ENCODE measurements at regions not wholly inside any gene's neighbourhood (a gene's known extent, or its start where the extent isn't known, plus 50 kb on each side); places are given as distances from the start of the nearest gene placed in this dataset.
A peak's percentile ranks its signal among the peaks of the same experiment; 100 is the strongest.

DNA sequence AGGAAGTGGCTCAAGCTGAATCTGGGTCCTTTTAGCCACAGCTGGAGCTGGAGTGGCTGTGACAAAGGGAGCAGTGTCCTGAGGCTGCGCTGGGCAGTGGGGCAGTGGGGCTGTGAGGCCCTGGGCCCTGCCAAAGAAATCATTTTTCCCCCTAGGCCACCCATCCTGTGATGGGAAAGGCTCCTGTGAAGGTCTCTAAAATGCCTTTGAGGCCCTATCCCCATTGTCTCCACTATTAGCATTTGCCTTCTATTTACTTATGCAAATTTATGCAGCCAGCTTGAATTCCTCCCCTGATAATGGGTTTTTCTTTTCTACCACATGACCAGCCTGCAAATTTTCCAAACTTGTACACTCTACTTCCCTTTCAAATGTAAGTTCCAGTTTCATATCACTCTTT lies 539.2 kb downstream of the MEI4 start:
- Histone ChIP-seq H3K9me3 (ENCODE audit: control insufficient read depth, insufficient read depth, low read depth, low read length) (no peaks in the 10 kb centered on the region), H3K4me3 (ENCODE audit: low read depth, low read length) (no peak overlapping the region), H3K4me1 (ENCODE audit: control insufficient read depth, insufficient read depth, low read length) (no peaks in the 10 kb centered on the region), H3K36me3 (ENCODE audit: control insufficient read depth in 2 of 2, insufficient read depth in 1 of 2, low read length in 2 of 2) (no peaks in the 10 kb centered on the region), H3K27ac (ENCODE audit: extremely low read depth, low read depth, low read length) (no peak overlapping the region)
- TF ChIP-seq ZNF792 (tag by site-specific recombination; IDR thresholded peaks at IDR 0.05) (no peak), ZNF423 (tag by site-specific recombination; IDR thresholded peaks at IDR 0.05) (no peak), ZNF133 (tag by site-specific recombination; IDR thresholded peaks at IDR 0.05) (no peak)
- CTCF ChIA-PET: no interaction called here
- POLR2A ChIA-PET: no interaction called here

DNA sequence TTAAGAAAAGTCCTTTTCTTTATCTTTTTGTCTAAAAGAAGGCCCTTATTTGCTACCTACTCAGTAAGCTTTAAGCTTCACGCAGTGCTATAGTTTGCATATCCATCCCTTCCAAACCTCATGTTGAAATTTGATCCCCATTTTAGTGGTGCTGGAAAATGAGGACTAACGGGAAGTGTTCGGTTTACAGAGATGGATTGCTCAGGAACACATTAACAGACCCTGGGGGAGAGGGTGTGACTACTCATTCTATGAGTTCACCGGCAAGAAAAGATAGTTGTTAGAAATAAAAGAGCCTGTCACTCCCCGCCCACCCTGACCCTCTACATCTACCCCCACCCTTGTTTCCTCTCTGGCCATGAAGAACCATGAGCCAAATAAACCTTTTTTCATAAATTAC lies 546.2 kb downstream of the MEI4 start:
- TF ChIP-seq ZNF791 (tag by site-specific recombination; IDR thresholded peaks at IDR 0.05) (no peak), ZSCAN16 (tag by site-specific recombination; IDR thresholded peaks at IDR 0.05) (0 out of 2 replicates have a peak, but pooled peaks have one; percentile 34), ZNF2 (tag by site-specific recombination; IDR thresholded peaks at IDR 0.05) (no peak), GLIS1 (tag by site-specific recombination; IDR thresholded peaks at IDR 0.05) (peak; percentile 42; the same call in 1 of the 2 replicates), ZNF571 (tag by site-specific recombination; IDR thresholded peaks at IDR 0.05) (no peak), ZNF777 (tag by site-specific recombination; IDR thresholded peaks at IDR 0.05; ENCODE audit: borderline replicate concordance) (no peak)
- no peaks in the 10 kb centered on the region for H3K9me3 ChIP-seq (ENCODE audit: control insufficient read depth, insufficient read depth, low read depth, low read length)
- POLR2A ChIA-PET: no interaction called here
- H3K4me1 ChIP-seq (ENCODE audit: control insufficient read depth, insufficient read depth, low read length): no peaks in the 10 kb centered on the region
- CTCF ChIA-PET: no interaction called here
- H3K27ac ChIP-seq (ENCODE audit: extremely low read depth, low read depth, low read length): no peak overlapping the region
- H3K4me3 ChIP-seq (ENCODE audit: low read depth, low read length): no peak overlapping the region
- no peaks in the 10 kb centered on the region for H3K36me3 ChIP-seq (ENCODE audit: control insufficient read depth in 2 of 2, insufficient read depth in 1 of 2, low read length in 2 of 2)

DNA sequence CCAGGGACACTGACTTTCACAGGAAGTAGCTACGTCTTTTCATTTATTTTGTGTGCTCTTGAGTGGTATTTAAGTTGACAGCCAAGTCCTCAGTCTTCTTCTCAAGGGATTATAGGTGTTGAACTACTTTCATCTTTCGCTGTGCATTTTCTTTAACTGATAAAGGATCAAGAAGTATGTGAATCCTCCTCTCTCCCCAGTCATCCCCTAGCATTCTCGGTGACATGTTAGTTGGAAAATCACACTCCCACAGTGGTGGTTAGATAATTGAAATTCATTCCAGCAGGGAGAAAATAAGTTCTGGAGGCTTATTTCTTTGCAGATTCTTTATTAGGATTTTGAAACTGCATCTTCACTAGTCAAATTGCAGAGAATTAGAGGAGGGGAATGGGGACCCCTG lies 569.4 kb downstream of the MEI4 start:
- Histone ChIP-seq H3K27ac (ENCODE audit: extremely low read depth, low read depth, low read length) (no peak overlapping the region), H3K36me3 (ENCODE audit: control insufficient read depth in 2 of 2, insufficient read depth in 1 of 2, low read length in 2 of 2) (no peaks in the 10 kb centered on the region), H3K4me1 (ENCODE audit: control insufficient read depth, insufficient read depth, low read length) (no peaks in the 10 kb centered on the region), H3K4me3 (ENCODE audit: low read depth, low read length) (no peak overlapping the region), H3K9me3 (ENCODE audit: control insufficient read depth, insufficient read depth, low read depth, low read length) (no peaks in the 10 kb centered on the region)
- ChIA-PET POLR2A (no interaction called here), CTCF (no interaction called here)
- TF ChIP-seq WT1 (tag by site-specific recombination; IDR thresholded peaks at IDR 0.05) (no peak), ZNF423 (tag by site-specific recombination; IDR thresholded peaks at IDR 0.05) (no peak), ZNF335 (tag by site-specific recombination; conservative IDR thresholded peaks at IDR 0.05) (no peak), ZNF121 (tag by site-specific recombination; IDR thresholded peaks at IDR 0.05) (no peak), ZFP3 (tag by site-specific recombination; IDR thresholded peaks at IDR 0.05; ENCODE audit: low read depth) (no peak), ZNF202 (tag by site-specific recombination; IDR thresholded peaks at IDR 0.05; ENCODE audit: borderline replicate concordance) (no peak)

DNA sequence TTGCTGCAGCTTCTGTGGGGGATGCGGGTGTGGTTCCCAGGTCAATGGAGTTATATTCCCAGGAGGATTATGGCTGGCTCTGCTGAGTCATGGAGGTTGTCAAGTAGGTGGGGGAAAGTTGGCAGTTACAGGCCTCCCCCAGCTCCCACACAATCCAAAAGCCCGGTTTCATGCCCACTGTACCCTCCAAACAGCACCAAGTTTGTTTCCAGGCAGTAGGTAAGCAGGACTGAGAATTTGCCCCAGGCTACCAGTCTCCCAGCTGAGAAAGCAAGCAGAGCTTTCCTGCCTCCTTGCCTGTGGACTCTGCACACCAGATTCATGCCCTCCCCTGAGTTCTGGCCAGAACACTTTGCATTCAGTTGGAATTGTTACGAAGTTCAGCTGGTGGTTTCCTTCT lies 578.2 kb downstream of the MEI4 start:
- ChIA-PET POLR2A (no interaction called here), CTCF (interaction anchor here (0.6 kb wide), 1 partner anchor 483 kb away, joined by 3 read pairs; no protein-coding TSS in a partner anchor)
- TF ChIP-seq, protein P1, sequence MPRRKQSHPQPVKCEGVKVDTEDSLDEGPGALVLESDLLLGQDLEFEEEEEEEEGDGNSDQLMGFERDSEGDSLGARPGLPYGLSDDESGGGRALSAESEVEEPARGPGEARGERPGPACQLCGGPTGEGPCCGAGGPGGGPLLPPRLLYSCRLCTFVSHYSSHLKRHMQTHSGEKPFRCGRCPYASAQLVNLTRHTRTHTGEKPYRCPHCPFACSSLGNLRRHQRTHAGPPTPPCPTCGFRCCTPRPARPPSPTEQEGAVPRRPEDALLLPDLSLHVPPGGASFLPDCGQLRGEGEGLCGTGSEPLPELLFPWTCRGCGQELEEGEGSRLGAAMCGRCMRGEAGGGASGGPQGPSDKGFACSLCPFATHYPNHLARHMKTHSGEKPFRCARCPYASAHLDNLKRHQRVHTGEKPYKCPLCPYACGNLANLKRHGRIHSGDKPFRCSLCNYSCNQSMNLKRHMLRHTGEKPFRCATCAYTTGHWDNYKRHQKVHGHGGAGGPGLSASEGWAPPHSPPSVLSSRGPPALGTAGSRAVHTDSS (tag by site-specific recombination; IDR thresholded peaks at IDR 0.05): no peak
- TF ChIP-seq, protein P2, sequence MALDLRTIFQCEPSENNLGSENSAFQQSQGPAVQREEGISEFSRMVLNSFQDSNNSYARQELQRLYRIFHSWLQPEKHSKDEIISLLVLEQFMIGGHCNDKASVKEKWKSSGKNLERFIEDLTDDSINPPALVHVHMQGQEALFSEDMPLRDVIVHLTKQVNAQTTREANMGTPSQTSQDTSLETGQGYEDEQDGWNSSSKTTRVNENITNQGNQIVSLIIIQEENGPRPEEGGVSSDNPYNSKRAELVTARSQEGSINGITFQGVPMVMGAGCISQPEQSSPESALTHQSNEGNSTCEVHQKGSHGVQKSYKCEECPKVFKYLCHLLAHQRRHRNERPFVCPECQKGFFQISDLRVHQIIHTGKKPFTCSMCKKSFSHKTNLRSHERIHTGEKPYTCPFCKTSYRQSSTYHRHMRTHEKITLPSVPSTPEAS (tag by site-specific recombination; IDR thresholded peaks at IDR 0.05): no peak
- no peak for TF ChIP-seq ZNF747 (tag by site-specific recombination; IDR thresholded peaks at IDR 0.05)
- TF ChIP-seq, protein P3, sequence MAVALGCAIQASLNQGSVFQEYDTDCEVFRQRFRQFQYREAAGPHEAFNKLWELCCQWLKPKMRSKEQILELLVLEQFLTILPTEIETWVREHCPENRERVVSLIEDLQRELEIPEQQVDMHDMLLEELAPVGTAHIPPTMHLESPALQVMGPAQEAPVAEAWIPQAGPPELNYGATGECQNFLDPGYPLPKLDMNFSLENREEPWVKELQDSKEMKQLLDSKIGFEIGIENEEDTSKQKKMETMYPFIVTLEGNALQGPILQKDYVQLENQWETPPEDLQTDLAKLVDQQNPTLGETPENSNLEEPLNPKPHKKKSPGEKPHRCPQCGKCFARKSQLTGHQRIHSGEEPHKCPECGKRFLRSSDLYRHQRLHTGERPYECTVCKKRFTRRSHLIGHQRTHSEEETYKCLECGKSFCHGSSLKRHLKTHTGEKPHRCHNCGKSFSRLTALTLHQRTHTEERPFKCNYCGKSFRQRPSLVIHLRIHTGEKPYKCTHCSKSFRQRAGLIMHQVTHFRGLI (tag by site-specific recombination; IDR thresholded peaks at IDR 0.05): no peak
- TF ChIP-seq MYNN (tag by site-specific recombination; IDR thresholded peaks at IDR 0.05; ENCODE audit: borderline replicate concordance): no peak
- no peak for TF ChIP-seq ZNF48 (tag by site-specific recombination; IDR thresholded peaks at IDR 0.05)
- TF ChIP-seq ZNF830 (tag by site-specific recombination; IDR thresholded peaks at IDR 0.05; ENCODE audit: low read depth): no peak
- no peak for TF ChIP-seq ZNF423 (tag by site-specific recombination; IDR thresholded peaks at IDR 0.05)

More for the DNA sequence above, 578.2 kb downstream of the MEI4 start:
- no peak overlapping the region for H3K27ac ChIP-seq (ENCODE audit: extremely low read depth, low read depth, low read length)
- no peak overlapping the region for H3K4me3 ChIP-seq (ENCODE audit: low read depth, low read length)
- no peaks in the 10 kb centered on the region for H3K36me3 ChIP-seq (ENCODE audit: control insufficient read depth in 2 of 2, insufficient read depth in 1 of 2, low read length in 2 of 2)
- H3K4me1 ChIP-seq (ENCODE audit: control insufficient read depth, insufficient read depth, low read length): no peaks in the 10 kb centered on the region
- no peaks in the 10 kb centered on the region for H3K9me3 ChIP-seq (ENCODE audit: control insufficient read depth, insufficient read depth, low read depth, low read length)

Data from HEK293 (cell line).